Endodermal cell (in vitro differentiated cells): ENCODE measurements at regions not wholly inside any gene's neighbourhood (a gene's known extent, or its start where the extent isn't known, plus 50 kb on each side); places are given as distances from the start of the nearest gene placed in this dataset.

Source experiments
- DNase-seq: peaks from one replicate; pipeline ENCODE4 v3.0.0-alpha.2; 2017
- H3K27ac ChIP-seq: 2 replicates; pipeline ENCODE4 v1.5.1; 2013; ENCODE audit warnings: mild to moderate bottlenecking, low read depth, low read length, moderate library complexity
- H3K27me3 ChIP-seq: 2 replicates; pipeline ENCODE4 v1.6.1; 2013; ENCODE audit warnings: mild to moderate bottlenecking, low read length, moderate library complexity; ENCODE audit not compliant: insufficient read depth, control insufficient read depth, poor library complexity, severe bottlenecking
- H3K36me3 ChIP-seq: 2 replicates; pipeline ENCODE4 v1.7.0; 2013; ENCODE audit warnings: mild to moderate bottlenecking, low read length, moderate library complexity; ENCODE audit not compliant: control insufficient read depth, insufficient read depth
- H3K4me1 ChIP-seq: one replicate; pipeline ENCODE4 v1.7.0; 2013; ENCODE audit warnings: low read length; ENCODE audit not compliant: control insufficient read depth, insufficient read depth
- H3K4me3 ChIP-seq: 2 replicates; pipeline ENCODE4 v1.5.1; 2013; ENCODE audit warnings: mild to moderate bottlenecking, low read length, moderate library complexity
- H3K9ac ChIP-seq: 2 replicates; pipeline ENCODE4 v1.6.1; 2013; ENCODE audit warnings: mild to moderate bottlenecking, low read length, moderate library complexity; ENCODE audit not compliant: poor library complexity, severe bottlenecking; ENCODE audit errors: extremely low read depth
- H3K9me3 ChIP-seq: 2 replicates; pipeline ENCODE4 v1.6.1; 2013; ENCODE audit warnings: mild to moderate bottlenecking, low read length, moderate library complexity; ENCODE audit not compliant: control insufficient read depth
- H3K27ac Mint-ChIP-seq: 2 replicates; pipeline ENCODE4 v1.8.0; 2020; ENCODE audit warnings: mixed read lengths
- H3K27me3 Mint-ChIP-seq: 2 replicates; pipeline ENCODE4 v1.8.0; 2021; ENCODE audit warnings: mild to moderate bottlenecking, mixed read lengths; ENCODE audit not compliant: insufficient read depth
- H3K36me3 Mint-ChIP-seq: 2 replicates; pipeline ENCODE4 v1.8.0; 2020; ENCODE audit warnings: low read depth, mixed read lengths
- H3K4me1 Mint-ChIP-seq: 2 replicates; pipeline ENCODE4 v1.8.0; 2020; ENCODE audit warnings: mixed read lengths
- H3K4me3 Mint-ChIP-seq: 2 replicates; pipeline ENCODE4 v1.8.0; 2020; ENCODE audit warnings: mild to moderate bottlenecking, moderate library complexity, mixed read lengths
- H3K9me3 Mint-ChIP-seq: 2 replicates; pipeline ENCODE4 v1.8.0; 2020; ENCODE audit warnings: mild to moderate bottlenecking, mixed read lengths
- WGBS, 2 experiments: methylation state at CpG; one replicate each; pipeline versions ENCODE4 v1.1.5 to v1.1.7; 2013; ENCODE audit warnings: missing lambda C conversion rate in 2 of 2, mixed read lengths in 1 of 2; ENCODE audit not compliant: insufficient coverage in 1 of 2, insufficient read length in 1 of 2; 5-methylcytosine and 5-hydroxymethylcytosine counted together
- TF ChIP-seq, protein P1 (sequence below): fragments of 200-600 bp; sonication (generic); conservative IDR thresholded peaks from 2 replicates; pipeline ENCODE4 v1.5.0; 2021; ENCODE audit warnings: antibody characterized with exemption, mild to moderate bottlenecking

DNA sequence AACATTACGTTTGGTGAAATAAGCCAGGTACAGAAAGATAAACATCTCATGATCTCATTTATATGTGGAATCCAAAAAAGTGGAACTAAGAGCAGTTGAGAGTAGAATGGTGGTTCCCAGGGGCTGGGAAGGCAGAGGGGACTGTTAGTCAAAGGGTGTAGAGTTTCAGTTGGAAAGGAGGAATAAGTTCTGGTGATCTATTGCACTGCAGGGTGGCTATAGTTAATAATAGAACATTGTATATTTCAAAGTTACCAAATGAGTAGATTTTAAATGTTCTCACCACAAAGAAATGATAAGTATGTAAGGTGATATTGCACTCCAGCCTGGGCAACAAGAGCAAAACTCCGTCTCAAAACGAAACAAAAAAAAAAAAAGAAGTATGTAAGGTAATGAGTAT is 260.1 kb upstream of the RAB6C start:
- TF ChIP-seq, protein P1, sequence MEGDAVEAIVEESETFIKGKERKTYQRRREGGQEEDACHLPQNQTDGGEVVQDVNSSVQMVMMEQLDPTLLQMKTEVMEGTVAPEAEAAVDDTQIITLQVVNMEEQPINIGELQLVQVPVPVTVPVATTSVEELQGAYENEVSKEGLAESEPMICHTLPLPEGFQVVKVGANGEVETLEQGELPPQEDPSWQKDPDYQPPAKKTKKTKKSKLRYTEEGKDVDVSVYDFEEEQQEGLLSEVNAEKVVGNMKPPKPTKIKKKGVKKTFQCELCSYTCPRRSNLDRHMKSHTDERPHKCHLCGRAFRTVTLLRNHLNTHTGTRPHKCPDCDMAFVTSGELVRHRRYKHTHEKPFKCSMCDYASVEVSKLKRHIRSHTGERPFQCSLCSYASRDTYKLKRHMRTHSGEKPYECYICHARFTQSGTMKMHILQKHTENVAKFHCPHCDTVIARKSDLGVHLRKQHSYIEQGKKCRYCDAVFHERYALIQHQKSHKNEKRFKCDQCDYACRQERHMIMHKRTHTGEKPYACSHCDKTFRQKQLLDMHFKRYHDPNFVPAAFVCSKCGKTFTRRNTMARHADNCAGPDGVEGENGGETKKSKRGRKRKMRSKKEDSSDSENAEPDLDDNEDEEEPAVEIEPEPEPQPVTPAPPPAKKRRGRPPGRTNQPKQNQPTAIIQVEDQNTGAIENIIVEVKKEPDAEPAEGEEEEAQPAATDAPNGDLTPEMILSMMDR, result no peak
- no peaks in the 10 kb centered on the region for H3K9me3 ChIP-seq
- H3K4me1 ChIP-seq, result no peaks in the 10 kb centered on the region
- Mint-ChIP-seq H3K27me3 (no peaks in the 10 kb centered on the region), H3K9me3 (no peaks in the 10 kb centered on the region), H3K36me3 (no peaks in the 10 kb centered on the region), H3K4me3 (no peak overlapping the region), H3K4me1 (peaks cover 25% of the 10 kb centered on the region), H3K27ac (no peak overlapping the region)
- no peak overlapping the region for H3K27ac ChIP-seq
- WGBS, 2 experiments, result 80 to 95% methylated on average over 1 to 3 of the region's 3 CpGs
- H3K36me3 ChIP-seq, result no peaks in the 10 kb centered on the region
- H3K4me3 ChIP-seq, result no peak overlapping the region
- no peak overlapping the region for H3K9ac ChIP-seq
- DNase-seq, result no peak
- no peaks in the 10 kb centered on the region for H3K27me3 ChIP-seq

DNA sequence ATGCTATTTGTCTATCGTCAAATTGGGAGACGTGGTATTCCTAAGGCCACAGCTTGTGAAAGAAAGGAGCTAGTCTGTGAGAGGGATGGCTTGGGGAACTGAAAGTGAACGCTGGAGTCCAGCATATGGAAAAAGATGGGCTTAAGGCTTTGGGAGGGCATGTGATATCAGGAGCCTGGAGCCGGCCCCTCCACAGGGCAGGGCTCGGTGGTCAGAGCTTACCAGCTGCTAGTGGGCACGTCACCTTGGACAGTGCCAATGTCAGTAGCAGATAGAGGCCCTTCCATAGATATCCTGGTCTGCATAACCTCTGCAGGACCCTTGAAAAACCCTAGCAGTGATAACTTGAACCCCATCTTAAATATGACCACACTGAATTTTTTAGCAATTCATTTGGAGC is 259.1 kb upstream of the RAB6C start:
- peaks cover 25% of the 10 kb centered on the region for H3K4me1 Mint-ChIP-seq
- Histone ChIP-seq H3K27me3 (no peaks in the 10 kb centered on the region), H3K36me3 (no peaks in the 10 kb centered on the region), H3K4me3 (no peak overlapping the region), H3K27ac (no peak overlapping the region), H3K9me3 (no peaks in the 10 kb centered on the region), H3K9ac (no peak overlapping the region), H3K4me1 (no peaks in the 10 kb centered on the region)
- no peak for DNase-seq
- no peak overlapping the region for H3K27ac Mint-ChIP-seq
- no peaks in the 10 kb centered on the region for H3K27me3 Mint-ChIP-seq
- 97% methylated on average over 6 of the region's 6 CpGs for WGBS, 2 experiments
- no peak overlapping the region for H3K4me3 Mint-ChIP-seq
- H3K9me3 Mint-ChIP-seq, result no peaks in the 10 kb centered on the region
- TF ChIP-seq, protein P1, result no peak
- no peaks in the 10 kb centered on the region for H3K36me3 Mint-ChIP-seq

DNA sequence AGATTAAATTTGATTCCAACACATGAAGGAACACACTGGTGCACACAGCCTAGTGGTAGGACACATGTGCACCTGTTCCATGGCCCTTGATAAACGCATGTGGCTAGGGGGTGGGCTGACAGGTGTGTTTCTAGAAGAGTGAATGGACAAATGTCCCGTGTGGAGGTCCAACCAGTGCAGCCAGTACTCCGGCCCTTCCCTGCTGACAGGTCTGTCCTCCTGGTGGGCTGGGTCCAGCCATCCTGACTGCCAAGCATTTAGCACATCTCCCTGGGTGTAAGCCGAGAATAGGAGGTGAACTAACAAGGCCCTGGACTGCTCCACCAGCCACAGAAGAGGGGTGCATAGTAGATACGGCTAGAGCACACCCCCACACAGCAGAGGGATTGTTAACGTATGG is 258.7 kb upstream of the RAB6C start:
- no peaks in the 10 kb centered on the region for H3K36me3 ChIP-seq
- H3K27me3 ChIP-seq, result no peaks in the 10 kb centered on the region
- Mint-ChIP-seq H3K4me3 (no peak overlapping the region), H3K27ac (no peak overlapping the region), H3K4me1 (peaks cover 25% of the 10 kb centered on the region), H3K36me3 (no peaks in the 10 kb centered on the region), H3K9me3 (no peaks in the 10 kb centered on the region), H3K27me3 (no peaks in the 10 kb centered on the region)
- no peak for DNase-seq
- H3K9ac ChIP-seq, result no peak overlapping the region
- H3K27ac ChIP-seq, result no peak overlapping the region
- no peaks in the 10 kb centered on the region for H3K4me1 ChIP-seq
- H3K9me3 ChIP-seq, result no peaks in the 10 kb centered on the region
- TF ChIP-seq, protein P1, result no peak
- no peak overlapping the region for H3K4me3 ChIP-seq
- 87 to 95% methylated on average over 3 to 6 of the region's 6 CpGs for WGBS, 2 experiments
